ENCODE measurements at regions not wholly inside any gene's neighbourhood (a gene's known extent, or its start where the extent isn't known, plus 50 kb on each side); places are given as distances from the start of the nearest gene placed in this dataset.

DNA sequence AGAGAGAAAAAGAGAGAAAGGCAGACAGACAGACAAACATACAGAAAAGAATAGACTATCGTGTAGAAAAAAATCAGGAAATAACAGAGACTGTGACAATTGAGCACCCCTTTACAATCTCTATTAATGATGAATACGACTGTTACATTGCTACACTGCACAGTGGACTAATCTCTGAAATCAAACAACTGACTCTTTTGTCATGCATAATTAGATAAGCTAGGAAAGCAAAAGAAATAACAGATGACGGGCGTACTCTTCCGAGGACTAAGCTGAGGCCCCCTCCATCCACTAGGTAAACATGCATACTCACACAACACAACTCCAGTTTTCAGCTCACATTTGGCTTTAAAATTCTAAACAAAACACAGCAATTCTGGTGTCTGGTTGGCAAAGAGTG lies 267.0 kb downstream of the NOL4 start:
- FAIRE-seq (no peak), DNase-seq (ENCODE audit: insufficient read length) (no peak)

DNA sequence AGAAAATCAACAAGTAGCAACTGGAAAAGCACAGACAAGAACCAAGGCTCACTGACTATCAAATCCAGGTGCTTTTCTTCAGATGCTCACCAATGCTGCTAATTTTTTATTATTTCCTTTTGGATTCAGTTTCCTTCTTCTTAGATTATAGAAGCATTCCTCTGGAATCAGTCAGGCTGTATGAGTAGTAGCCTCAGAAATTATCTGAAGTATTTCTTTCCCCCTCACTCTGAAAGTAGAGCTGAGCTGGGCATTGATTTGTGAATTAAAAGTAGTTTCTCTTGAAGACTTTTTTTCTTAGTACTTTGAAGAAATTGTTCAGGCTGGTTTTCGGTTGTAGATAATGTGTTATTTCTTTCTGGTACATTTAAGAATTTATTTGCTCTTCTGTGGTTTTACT lies 273.7 kb downstream of the NOL4 start:
- FAIRE-seq (no peak), DNase-seq (ENCODE audit: insufficient read length) (no peak)
- no peak for TF ChIP-seq POLR2A (IDR thresholded peaks at IDR 0.05; ENCODE audit: low read depth, low read length)
- TF ChIP-seq TAF1 (IDR thresholded peaks at IDR 0.05; ENCODE audit: borderline replicate concordance, low read depth, low read length), result no peak
- TF ChIP-seq POLR2AphosphoS5 (IDR thresholded peaks at IDR 0.05; ENCODE audit: low read depth, low read length), result no peak

More for the DNA sequence above, 267.0 kb downstream of the NOL4 start:
- TF ChIP-seq POLR2AphosphoS5 (IDR thresholded peaks at IDR 0.05; ENCODE audit: low read depth, low read length) (no peak), TAF1 (IDR thresholded peaks at IDR 0.05; ENCODE audit: borderline replicate concordance, low read depth, low read length) (no peak), POLR2A (IDR thresholded peaks at IDR 0.05; ENCODE audit: low read depth, low read length) (no peak)

GRCh38 chr18:33946336-33946735 lies 278.4 kb downstream of the NOL4 start:
- FAIRE-seq, result no peak
- TF ChIP-seq POLR2A (IDR thresholded peaks at IDR 0.05; ENCODE audit: low read depth, low read length), result no peak
- TF ChIP-seq POLR2AphosphoS5 (IDR thresholded peaks at IDR 0.05; ENCODE audit: low read depth, low read length), result no peak
- no peak for TF ChIP-seq TAF1 (IDR thresholded peaks at IDR 0.05; ENCODE audit: borderline replicate concordance, low read depth, low read length)
- no peak for DNase-seq (ENCODE audit: insufficient read length)

- FAIRE-seq (no peak), DNase-seq (ENCODE audit: insufficient read length) (no peak)
- no peak for TF ChIP-seq POLR2AphosphoS5 (IDR thresholded peaks at IDR 0.05; ENCODE audit: low read depth, low read length)
- TF ChIP-seq TAF1 (IDR thresholded peaks at IDR 0.05; ENCODE audit: borderline replicate concordance, low read depth, low read length), result no peak
- TF ChIP-seq POLR2A (IDR thresholded peaks at IDR 0.05; ENCODE audit: low read depth, low read length), result no peak
Measured at GRCh38 chr18:33944493-33944892, 280.2 kb downstream of the NOL4 start.

GRCh38 chr18:33937270-33937816 lies 287.4 kb downstream of the NOL4 start:
- DNase-seq (ENCODE audit: insufficient read length) (no peak), FAIRE-seq (no peak)
- no peak for TF ChIP-seq POLR2A (IDR thresholded peaks at IDR 0.05; ENCODE audit: low read depth, low read length)
- TF ChIP-seq TAF1 (IDR thresholded peaks at IDR 0.05; ENCODE audit: borderline replicate concordance, low read depth, low read length), result no peak
- no peak for TF ChIP-seq POLR2AphosphoS5 (IDR thresholded peaks at IDR 0.05; ENCODE audit: low read depth, low read length)

- TF ChIP-seq TAF1 (IDR thresholded peaks at IDR 0.05; ENCODE audit: borderline replicate concordance, low read depth, low read length) (no peak), POLR2AphosphoS5 (IDR thresholded peaks at IDR 0.05; ENCODE audit: low read depth, low read length) (no peak), POLR2A (IDR thresholded peaks at IDR 0.05; ENCODE audit: low read depth, low read length) (no peak)
- no peak for DNase-seq (ENCODE audit: insufficient read length)
- no peak for FAIRE-seq
Measured at GRCh38 chr18:33934258-33934657, 290.5 kb downstream of the NOL4 start.

DNA sequence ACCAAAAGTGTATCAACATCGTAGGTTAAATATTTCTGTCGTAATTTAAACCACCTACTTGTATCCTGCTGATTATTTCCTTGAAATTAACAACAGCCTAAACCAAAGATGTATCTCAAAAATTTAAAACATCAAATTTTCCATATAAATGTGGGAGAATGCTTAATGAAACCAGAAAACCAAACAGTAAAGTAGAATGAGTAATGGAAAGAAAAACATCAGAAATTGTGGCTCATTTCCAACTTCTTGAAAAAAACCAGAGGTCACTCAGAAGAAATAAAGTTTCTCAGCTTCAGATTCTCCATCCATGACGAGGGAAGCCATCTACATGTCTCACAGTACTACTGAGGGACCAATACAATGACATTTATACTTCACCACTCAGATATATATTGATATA lies 296.5 kb downstream of the NOL4 start:
- TF ChIP-seq POLR2A (IDR thresholded peaks at IDR 0.05; ENCODE audit: low read depth, low read length) (no peak), TAF1 (IDR thresholded peaks at IDR 0.05; ENCODE audit: borderline replicate concordance, low read depth, low read length) (no peak), POLR2AphosphoS5 (IDR thresholded peaks at IDR 0.05; ENCODE audit: low read depth, low read length) (no peak)
- no peak for FAIRE-seq
- no peak for DNase-seq (ENCODE audit: insufficient read length)

GRCh38 chr18:33924576-33924975 lies 300.1 kb downstream of the NOL4 start:
- DNase-seq (ENCODE audit: insufficient read length), result no peak
- TF ChIP-seq POLR2AphosphoS5 (IDR thresholded peaks at IDR 0.05; ENCODE audit: low read depth, low read length), result no peak
- TF ChIP-seq TAF1 (IDR thresholded peaks at IDR 0.05; ENCODE audit: borderline replicate concordance, low read depth, low read length), result no peak
- no peak for TF ChIP-seq POLR2A (IDR thresholded peaks at IDR 0.05; ENCODE audit: low read depth, low read length)
- no peak for FAIRE-seq

GRCh38 chr18:33923980-33924379 lies 300.7 kb downstream of the NOL4 start:
- DNase-seq (ENCODE audit: insufficient read length), result no peak

DNA sequence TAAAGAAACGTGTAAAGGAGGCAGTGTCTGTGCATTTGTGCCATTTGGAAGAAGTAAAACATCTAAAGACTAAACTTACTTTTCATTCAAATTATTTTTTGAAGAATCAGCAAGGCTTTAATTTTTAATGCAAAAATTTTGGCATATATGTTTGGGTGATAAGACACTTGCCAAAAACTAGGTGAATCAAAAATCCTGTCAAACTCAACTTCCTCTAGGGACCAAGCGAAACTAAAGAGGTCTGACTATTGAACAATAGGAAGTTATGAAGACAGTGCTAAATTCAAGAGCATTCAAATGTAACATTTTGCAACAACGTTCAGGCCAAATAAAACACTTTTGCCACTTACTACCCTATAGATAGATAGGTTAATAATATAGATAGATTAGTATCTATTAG lies 306.1 kb downstream of the NOL4 start:
- DNase-seq (ENCODE audit: insufficient read length), result no peak
- no peak for FAIRE-seq
- TF ChIP-seq POLR2A (IDR thresholded peaks at IDR 0.05; ENCODE audit: low read depth, low read length), result no peak
- no peak for TF ChIP-seq TAF1 (IDR thresholded peaks at IDR 0.05; ENCODE audit: borderline replicate concordance, low read depth, low read length)
- no peak for TF ChIP-seq POLR2AphosphoS5 (IDR thresholded peaks at IDR 0.05; ENCODE audit: low read depth, low read length)

More at GRCh38 chr18:33923980-33924379, 300.7 kb downstream of the NOL4 start:
- TF ChIP-seq POLR2AphosphoS5 (IDR thresholded peaks at IDR 0.05; ENCODE audit: low read depth, low read length) (no peak), TAF1 (IDR thresholded peaks at IDR 0.05; ENCODE audit: borderline replicate concordance, low read depth, low read length) (no peak), POLR2A (IDR thresholded peaks at IDR 0.05; ENCODE audit: low read depth, low read length) (no peak)
- FAIRE-seq, result no peak

- TF ChIP-seq TAF1 (IDR thresholded peaks at IDR 0.05; ENCODE audit: borderline replicate concordance, low read depth, low read length), result no peak
- TF ChIP-seq POLR2AphosphoS5 (IDR thresholded peaks at IDR 0.05; ENCODE audit: low read depth, low read length), result no peak
- TF ChIP-seq POLR2A (IDR thresholded peaks at IDR 0.05; ENCODE audit: low read depth, low read length), result no peak
- DNase-seq (ENCODE audit: insufficient read length), result no peak
- no peak for FAIRE-seq
Measured at GRCh38 chr18:33916200-33916599, 308.5 kb downstream of the NOL4 start.

- no peak for TF ChIP-seq POLR2A (IDR thresholded peaks at IDR 0.05; ENCODE audit: low read depth, low read length)
- TF ChIP-seq POLR2AphosphoS5 (IDR thresholded peaks at IDR 0.05; ENCODE audit: low read depth, low read length), result no peak
- no peak for TF ChIP-seq TAF1 (IDR thresholded peaks at IDR 0.05; ENCODE audit: borderline replicate concordance, low read depth, low read length)
- no peak for DNase-seq (ENCODE audit: insufficient read length)
- no peak for FAIRE-seq
Measured at GRCh38 chr18:33914399-33914798, 310.3 kb downstream of the NOL4 start.
